KBM-7 (cell line): ENCODE measurements at regions not wholly inside any gene's neighbourhood (a gene's known extent, or its start where the extent isn't known, plus 50 kb on each side); places are given as distances from the start of the nearest gene placed in this dataset.
A peak's percentile ranks its signal among the peaks of the same experiment; 100 is the strongest.

Experiments used
- DNase-seq: peaks from one replicate; pipeline ENCODE4 v3.0.0-alpha.2; 2015
- in situ Hi-C: fragments of 300-500 bp; cut with MboI; formaldehyde crosslinking; loops from 2 replicates; pipeline ENCODE4 v1.14.3; 2020; ENCODE audit warnings: low sequenced_read_pairs, low pct_unique_long_range_greater_than_20kb, mixed read lengths

- peak; percentile 40 for DNase-seq
- in situ Hi-C loops: no loop called here
These were observed 294.0 kb downstream of the DIPK2A start for GRCh38 chr3:144265542-144266100.

- DNase-seq: peak; percentile 80
- in situ Hi-C loops: no loop called here
These were observed 298.5 kb downstream of the DIPK2A start for GRCh38 chr3:144270100-144270499.

- no peak for DNase-seq
- in situ Hi-C loops: no loop called here
These were observed 301.1 kb downstream of the DIPK2A start for GRCh38 chr3:144272680-144273079.

GRCh38 chr3:144273601-144274000, 302.0 kb downstream of the DIPK2A start:
- DNase-seq: no peak
- in situ Hi-C loops: no loop called here

GRCh38 chr3:144275005-144275404, 303.4 kb downstream of the DIPK2A start:
- no peak for DNase-seq
- in situ Hi-C loops: no loop called here

GRCh38 chr3:144282313-144282712, 310.7 kb downstream of the DIPK2A start:
- in situ Hi-C loops: no loop called here
- no peak for DNase-seq

GRCh38 chr3:144286235-144286910, 314.8 kb downstream of the DIPK2A start:
- in situ Hi-C loops: no loop called here
- no peak for DNase-seq

GRCh38 chr3:144287001-144287400, 315.4 kb downstream of the DIPK2A start:
- in situ Hi-C loops: no loop called here
- no peak for DNase-seq

GRCh38 chr3:144289057-144289456, 317.4 kb downstream of the DIPK2A start:
- in situ Hi-C loops: no loop called here
- no peak for DNase-seq

GRCh38 chr3:144294659-144295538, 323.3 kb downstream of the DIPK2A start:
- in situ Hi-C loops: no loop called here
- no peak for DNase-seq

- no peak for DNase-seq
- in situ Hi-C loops: no loop called here
These were observed 324.0 kb downstream of the DIPK2A start for GRCh38 chr3:144295613-144296012.

GRCh38 chr3:144296808-144297207, 325.2 kb downstream of the DIPK2A start:
- in situ Hi-C loops: no loop called here
- DNase-seq: no peak

GRCh38 chr3:144301863-144302262, 330.2 kb downstream of the DIPK2A start:
- in situ Hi-C loops: no loop called here
- DNase-seq: no peak

- in situ Hi-C loops: no loop called here
- no peak for DNase-seq
These were observed 336.3 kb downstream of the DIPK2A start for GRCh38 chr3:144307951-144308350.

- in situ Hi-C loops: no loop called here
- no peak for DNase-seq
These were observed 336.8 kb downstream of the DIPK2A start for GRCh38 chr3:144308396-144308795.

GRCh38 chr3:144312702-144313101, 341.1 kb downstream of the DIPK2A start:
- in situ Hi-C loops: no loop called here
- no peak for DNase-seq

GRCh38 chr3:144314946-144315345, 343.3 kb downstream of the DIPK2A start:
- DNase-seq: no peak
- in situ Hi-C loops: no loop called here

- in situ Hi-C loops: no loop called here
- DNase-seq: no peak
These were observed 346.3 kb downstream of the DIPK2A start for GRCh38 chr3:144317961-144318360.

- in situ Hi-C loops: no loop called here
These were observed 352.5 kb downstream of the DIPK2A start for GRCh38 chr3:144324076-144324475.

GRCh38 chr3:144332868-144333267, 361.2 kb downstream of the DIPK2A start:
- in situ Hi-C loops: no loop called here
- peak; percentile 16 for DNase-seq

More at GRCh38 chr3:144324076-144324475, 352.5 kb downstream of the DIPK2A start:
- DNase-seq: no peak
